Left renal pelvis (tissue), 4 donors: ENCODE measurements at regions not wholly inside any gene's neighbourhood (a gene's known extent, or its start where the extent isn't known, plus 50 kb on each side); places are given as distances from the start of the nearest gene placed in this dataset.

Experiments used
- DNase-seq, 4 donors: peaks; one replicate each; pipeline ENCODE4 v3.0.0-alpha.2; 2013; ENCODE audit warnings: low read depth in 4 of 4, low spot score in 3 of 4

DNA sequence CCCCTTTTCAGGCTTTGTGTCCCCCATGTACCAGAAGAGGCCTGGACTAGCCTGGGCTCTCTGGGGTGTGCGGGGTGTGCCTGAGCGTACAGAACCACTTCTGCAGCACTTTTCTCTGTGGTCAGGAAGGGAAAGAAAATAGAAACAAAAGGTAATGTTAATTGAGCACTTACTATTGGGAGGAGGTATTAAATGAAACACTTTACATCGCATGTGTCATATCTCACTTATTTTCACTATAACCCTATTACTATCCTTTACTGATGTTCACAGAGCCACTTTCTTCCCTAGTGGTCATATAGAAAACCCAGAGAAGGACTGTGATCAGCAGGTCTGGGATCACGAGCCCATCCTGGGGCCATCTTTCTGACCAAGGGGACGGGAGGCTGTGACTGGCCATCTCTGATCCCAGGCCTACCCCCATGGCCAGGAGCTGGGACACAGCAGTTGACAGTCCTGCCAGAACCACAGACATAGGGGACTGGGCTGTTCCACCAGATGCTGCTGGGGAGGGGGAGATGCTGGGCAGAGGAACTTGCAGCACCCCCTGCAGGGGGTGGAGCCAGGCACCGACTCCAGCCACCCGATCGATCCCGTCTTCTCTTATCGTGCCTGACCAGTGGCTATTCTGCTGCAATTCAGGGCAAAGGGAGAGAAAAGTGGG lies 107.6 kb downstream of the VEGFA start:
- DNase-seq, result no peak

DNA sequence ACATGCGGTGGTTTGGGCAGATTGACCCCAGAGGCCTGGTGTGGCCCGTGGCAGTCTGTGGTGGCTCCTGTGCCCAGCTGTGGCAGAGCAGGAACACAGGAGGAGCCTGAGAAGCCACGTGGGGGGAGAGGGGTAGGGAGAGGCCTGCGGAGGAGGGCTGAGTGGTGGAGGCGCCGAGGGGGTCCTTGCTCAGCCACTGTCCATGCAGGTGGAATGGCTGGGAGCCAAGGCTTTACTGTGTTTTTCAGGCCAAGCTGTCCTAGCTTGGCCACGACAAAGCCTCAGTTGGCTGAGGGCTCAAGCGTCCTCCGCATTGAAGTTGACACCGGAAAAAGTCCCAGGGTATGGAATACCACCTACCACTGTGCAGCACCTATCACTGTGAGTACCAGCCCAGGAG lies 107.0 kb downstream of the VEGFA start:
- DNase-seq, result no peak

DNA sequence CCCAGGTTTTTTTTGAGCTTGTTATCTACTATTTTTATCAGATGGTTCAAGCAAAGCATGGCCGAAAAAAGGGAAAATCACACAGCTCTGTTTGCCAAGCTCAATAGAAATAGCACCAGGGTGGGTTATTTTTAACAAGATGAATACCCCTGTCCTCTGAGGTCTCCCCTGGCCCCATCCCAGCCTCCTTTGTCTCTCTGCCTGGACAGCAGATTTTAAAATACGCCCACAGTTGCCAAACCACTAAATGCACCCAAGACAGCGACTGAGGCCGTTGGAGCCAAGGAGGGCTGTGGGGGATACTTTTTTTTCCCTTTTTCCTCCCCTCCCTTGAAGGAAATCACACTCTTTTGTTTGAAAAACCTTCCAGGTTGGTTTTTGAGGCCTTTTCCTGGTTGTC lies 106.6 kb downstream of the VEGFA start:
- no peak for DNase-seq

DNA sequence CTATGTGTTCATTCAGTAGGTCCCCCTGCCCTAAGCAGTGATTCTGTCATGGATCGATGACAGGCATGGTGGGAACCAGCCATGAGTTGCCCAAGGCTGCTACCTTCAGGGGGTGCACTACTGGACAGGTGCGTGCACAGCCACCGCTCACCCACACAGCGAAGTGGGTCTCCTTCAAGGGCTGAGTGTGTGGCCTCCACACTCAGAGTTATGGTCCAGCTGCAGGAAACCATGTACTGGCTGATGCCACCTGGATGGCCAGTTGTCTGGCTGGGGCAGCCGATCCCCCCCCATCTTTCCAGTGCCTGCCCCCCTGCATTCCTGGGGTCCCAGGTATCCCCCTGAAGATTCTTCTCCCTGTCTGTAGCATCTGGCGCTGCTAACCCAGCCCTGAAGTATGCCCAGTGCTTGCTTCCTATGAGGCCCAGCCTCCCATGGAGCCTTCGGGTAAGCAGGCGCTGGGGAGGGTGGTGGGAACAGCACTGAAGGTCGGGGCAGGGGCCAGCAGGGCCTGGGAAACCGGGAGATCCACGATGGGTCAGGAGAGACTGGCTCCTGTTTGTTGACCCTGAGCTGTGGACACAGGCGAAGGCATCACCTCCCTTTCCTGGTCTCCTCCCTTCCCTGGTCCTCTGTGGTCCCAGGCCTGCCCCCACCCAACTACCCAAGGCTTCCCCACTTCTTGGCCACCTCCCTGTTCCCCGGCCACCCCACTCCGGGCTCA lies 106.0 kb downstream of the VEGFA start:
- DNase-seq, result no peak

DNA sequence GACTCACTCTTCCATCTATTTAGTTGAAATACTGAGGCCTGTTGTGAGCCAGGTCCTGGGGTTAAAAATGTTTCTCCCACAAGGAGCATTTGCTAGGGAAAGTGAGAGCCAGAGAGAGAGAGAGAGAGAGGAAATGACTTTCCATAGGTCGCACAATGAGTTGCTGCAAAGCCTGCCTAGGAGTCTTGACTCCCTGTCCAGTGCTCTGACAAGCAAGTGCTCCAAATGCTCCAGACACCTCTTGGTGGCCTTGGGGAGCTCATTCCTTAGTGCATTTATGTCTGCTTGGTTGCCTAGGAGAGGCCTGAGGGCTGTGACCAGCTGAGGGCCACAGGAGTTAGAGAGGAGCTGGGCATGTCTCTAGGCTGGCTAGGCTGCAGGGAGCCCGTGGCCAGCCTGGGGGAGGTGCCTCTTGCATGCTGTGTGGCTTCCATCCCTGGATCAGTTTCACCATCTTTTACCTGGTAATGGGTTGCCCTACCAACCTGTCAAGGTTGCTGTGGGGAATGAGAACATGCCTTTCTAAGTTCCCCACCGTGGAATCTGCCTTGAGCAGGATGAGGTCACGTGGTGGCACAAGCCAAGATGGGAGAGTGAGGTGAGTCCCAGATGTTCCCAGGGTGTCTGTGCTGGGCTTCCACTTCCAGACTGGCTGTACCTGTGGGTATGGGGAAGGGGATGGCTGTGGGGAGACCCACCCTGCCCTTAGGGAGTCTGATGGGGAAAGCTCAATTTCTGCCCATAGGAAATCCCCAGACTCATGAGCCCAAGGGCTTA lies 105.0 kb downstream of the VEGFA start:
- no peak for DNase-seq

DNA sequence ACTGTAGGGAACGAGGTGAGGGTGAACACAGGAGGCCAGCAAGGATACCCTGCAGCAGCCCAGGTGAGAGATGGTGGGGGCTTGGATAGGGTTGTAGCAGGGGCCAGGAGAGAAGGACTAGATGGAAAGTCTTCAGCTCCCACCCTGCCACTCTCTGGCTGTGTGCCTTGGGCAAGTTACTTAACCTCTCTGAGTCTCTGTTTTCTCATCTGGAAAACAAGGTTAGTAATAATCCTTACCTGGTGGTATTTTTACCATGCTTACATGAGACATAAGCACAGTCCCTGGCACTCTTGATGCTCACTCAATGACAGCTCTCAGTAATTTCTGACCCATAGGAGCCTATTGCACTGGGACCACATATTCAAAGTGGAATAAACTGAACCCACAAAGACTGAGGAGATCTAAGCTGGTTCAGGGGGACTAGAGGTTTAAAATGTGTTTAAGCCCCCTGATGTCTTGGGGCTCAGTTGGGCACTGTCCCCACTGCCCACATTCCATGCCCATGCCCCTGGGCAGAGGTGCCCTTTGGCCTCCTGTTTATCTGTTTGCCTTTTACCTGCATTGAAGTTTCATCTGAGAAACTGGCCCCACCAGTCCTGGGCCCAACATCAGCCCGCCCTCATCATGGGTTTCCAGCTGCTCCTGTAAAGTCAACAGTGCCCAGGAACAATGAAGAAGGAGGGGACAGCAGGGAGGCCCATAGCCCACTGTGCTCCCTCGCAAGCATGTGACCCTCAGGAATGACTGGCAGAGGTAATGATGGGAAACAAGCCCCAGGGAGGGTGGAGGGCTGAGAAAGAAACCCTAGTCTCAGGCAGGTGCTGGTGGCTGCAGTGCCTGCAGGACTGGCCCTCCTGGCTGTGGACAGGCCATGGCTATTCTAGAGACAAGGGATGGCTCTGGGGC lies 104.0 kb downstream of the VEGFA start:
- peak; percentile 66 to 81 (median 71) for DNase-seq

DNA sequence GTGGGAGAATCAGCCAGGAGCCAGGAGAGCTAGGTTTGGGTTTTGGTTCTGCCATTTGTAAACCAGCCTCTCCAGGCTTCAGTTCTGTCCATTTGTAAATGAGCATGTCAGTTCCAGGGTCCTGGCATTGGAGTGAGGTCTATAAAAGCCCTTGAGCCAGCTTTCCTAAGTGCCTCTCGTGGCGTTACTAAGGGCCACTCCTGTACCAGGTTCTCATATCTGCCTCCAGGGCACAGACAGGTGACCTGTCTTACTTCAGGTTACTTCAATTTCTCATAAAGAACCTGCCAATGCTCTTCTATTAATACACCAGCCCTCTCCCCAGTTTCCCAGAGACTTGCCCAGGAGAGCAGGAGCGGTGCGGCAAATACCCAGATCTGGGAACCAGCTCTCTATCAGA lies 101.9 kb downstream of the VEGFA start:
- DNase-seq, result no peak

DNA sequence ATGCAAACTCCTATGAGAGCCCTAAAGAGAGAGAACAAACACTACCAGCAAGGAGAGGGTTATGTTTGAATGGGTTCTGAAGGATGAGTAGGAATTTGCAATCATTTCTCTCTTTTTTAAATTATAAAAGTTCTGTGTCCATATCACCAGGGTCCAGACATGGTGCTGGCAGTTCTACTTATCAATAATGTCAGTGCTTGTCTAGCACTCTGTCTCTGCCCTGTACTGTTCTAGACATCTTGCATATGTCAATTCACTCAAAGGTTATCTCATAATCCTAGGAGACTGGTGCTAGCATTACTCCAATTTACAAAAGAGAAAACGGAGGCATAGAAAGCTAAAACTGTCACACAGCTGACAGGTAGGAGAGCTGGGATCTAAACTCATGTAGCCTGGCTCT lies 101.3 kb downstream of the VEGFA start:
- no peak for DNase-seq

DNA sequence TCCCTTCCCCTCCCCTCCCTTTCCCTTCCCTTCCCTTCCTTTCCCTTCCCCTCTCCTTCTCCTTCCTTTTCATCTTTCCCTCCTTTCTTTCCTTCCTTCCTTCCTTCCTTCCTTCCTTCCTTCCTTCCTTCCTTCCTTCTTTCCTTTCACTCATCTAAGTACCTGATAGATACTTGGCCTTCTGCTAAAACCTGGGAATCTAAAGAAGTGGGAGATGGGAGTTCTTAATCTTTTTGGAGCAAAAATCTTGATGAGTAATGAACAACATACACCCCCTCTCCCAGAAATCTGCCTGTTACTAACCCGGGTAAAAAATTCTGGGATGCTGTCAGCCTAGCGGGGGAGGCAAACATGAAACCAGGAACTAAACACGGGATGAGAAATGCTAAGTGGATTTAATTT lies 100.7 kb downstream of the VEGFA start:
- DNase-seq, result no peak

DNA sequence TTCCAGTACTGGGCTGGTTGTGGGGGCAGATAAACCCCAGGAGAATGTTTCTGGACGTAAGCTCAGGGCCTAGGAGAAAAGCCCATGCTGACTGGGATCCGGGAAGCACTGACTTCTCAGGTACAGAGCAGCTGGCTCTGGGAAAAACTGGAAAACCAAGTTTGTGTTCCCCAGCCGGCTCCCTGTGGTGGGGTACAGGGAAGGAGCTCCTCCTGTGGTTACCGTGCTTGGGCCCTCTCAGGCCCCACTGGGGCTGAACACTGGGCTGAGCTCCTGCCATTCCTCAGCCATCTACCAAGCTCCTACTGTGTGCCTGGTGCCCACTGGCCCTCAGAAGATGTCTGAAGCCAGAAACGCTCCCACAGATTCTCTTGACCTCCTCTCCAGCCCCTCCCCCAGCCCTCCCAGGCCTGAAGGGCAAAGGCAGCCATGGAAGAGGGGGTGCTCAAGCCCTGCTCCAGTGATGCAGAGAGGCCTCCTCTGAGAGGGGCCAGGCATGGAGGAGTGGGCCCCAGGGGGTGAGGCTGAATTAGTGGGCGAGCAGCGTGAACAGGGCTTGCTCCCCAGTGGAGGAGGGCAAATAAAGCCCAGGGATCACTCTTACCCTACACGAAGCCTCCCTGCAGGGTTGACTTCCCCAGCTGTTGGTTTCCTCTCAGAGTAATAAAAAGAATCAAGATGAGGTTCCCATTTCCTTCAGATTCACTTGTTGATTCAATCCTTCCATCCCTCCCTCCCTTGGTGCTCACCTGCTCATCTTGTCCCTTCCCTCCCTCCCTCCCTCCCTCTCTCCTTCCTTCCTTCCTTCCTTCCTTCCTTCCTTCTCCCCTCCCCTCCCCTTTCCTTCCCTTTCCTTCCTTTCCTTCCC lies 100.0 kb downstream of the VEGFA start:
- no peak for DNase-seq

DNA sequence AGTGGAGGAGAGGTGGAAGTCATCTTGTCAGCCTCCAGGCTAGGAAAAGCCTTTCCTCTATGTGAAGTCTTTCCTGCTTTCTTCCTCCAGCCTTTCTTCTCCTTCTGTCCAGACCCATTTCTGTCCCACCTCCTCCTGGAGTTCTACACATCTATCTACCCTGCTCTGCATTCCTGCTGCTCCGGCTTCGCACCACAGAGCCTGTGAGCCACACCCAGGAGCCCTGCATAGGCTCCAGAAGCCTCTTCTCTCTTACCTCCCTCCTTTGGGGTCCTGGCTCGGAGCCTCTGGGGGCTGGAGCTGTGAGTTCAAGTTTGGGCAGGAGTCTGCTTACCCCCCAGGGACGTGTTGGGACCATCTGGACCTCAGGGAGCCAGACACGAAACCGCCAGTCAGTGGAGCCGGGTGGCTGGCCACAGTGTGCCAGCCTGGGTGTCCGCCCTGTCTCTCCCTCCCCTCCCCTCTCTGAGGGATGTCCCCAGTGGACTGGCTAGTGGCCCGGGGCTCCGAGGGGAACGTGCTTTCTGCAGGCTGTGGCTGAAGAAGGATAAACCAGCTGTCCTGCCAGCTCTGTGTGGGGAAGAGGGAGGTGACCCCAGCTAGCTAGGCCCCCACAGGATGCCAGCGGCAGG lies 99.2 kb downstream of the VEGFA start:
- DNase-seq, result no peak

DNA sequence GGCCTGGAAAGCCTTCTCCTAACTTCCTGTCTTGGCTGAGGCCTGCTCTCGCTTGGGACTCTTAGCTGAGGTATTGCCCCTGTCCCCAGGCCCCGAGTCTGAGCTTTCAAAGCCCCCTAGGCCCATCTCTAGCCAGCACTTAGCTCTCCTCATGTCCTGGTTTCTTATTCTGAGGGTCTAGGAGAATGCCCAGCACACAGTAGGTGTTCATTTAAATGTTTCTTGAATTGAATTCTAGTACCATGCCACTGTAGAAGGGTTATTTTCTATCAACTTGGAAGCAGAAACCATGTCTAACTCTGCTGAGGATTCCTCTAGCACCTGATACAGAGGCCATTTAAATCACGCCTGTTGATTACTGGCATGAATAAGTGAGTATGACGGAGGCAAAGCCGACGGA lies 98.5 kb downstream of the VEGFA start:
- DNase-seq, result no peak

DNA sequence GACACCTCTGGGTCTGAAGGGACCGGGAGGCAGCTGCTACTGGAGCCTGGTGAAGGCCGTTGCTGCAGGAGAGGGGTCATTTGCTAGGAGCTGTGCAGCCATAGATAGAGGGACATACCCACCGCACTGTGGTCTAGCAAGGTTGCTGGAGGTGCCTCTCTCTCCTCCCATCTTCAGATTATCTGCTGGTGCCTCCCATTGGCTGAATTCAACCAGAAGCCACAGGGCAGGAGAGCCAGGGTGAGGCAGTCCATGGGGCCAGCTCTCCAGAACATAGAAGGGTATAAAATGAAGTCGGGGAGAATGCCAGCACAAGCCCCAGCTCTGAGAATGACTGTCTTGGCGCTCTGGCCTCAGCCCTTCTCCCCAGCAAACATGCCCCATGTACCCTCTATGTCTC lies 98.0 kb downstream of the VEGFA start:
- DNase-seq, result no peak

DNA sequence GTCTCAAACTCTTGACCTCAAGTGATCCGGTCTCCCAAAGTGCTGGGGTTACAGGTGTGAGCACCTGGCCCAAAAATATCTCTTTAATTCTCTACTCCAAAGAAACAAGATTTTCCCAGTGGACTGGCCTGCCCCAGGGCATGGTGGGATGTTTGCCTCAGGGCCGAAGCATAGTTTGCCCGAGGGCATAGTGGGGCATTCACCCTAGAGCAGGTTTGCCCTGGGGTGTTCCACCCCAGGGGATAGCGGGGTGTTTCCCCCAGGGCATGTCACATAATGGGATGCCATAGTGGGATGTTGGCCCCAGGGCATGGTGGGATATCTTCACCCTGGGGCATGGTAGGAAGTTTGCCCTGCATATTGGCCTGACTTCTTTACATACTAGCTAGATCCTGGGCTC lies 97.2 kb downstream of the VEGFA start:
- no peak for DNase-seq

DNA sequence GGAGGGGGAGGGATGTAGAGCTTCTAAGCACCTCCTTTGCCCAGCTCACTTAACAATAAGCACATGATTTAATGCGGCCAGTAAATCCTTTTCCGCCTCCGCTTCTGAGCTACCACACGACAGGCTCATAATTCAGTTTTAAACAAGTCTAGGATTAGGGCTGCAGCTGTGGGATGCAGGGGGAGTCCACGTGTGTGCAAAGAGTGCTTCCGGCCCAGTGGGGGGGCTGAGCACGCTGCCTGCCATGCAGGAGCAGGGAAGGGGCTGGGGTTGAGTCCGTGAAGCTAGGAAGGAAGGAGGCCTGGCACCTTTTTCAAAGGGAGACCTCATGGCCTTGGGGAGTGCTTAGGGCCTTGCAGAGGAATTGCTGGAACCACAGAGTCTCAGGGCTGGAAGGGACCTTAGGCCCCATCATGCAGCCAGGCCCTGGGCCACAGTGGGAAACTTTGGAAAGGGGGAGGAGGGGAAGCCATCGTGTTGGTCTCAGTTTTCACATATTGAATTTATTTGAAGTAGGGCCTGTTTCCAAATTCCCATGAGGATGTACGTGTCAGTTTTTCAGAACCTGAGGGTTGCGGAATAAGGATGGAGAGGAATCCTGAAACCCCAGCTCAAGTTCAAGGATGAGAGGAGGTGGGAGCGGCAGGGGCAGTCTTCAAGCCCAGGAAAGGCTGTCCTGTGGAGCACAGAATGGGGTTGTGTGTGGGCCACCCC lies 96.1 kb downstream of the VEGFA start:
- DNase-seq, result peak; percentile 62 to 89 (median 76)

DNA sequence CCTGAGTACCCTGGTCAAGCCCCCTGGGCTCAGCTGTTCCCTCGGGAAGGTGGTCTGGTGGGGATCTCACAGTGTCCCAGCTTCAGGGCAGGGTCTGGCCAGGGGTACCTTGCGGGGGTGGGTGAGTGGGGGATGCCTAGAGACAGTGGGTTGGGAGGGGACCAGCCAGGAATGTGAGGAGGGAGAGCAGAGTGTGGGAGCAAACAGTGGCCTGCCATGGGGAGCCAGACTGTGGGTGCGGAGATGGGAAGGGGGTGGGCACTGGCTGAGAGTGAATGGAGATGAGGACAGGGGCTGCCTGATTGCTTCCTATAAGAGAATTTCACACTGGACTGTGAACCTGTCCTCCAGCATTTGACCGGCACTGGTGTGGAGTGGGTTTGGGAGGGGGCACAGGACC lies 95.1 kb downstream of the VEGFA start:
- DNase-seq, result no peak

DNA sequence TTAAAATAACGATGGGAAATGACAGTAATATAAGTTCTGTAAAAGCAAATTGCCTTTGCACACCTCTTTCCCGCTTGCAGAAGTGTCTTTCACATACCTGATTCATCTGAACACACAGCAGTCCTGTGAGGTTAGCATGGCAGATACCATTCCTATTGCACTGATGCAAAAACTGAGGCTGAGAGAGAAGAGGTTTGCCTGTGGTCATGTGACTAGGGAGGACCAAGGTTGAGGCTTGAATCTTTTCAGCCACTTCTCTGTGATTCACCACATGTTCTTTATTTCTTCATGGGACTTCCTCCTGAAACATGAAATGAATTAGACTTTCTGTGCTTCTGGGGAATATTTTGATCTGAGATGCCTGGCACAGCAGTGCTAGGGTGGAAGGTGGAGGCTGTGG lies 92.9 kb downstream of the VEGFA start:
- no peak for DNase-seq

DNA sequence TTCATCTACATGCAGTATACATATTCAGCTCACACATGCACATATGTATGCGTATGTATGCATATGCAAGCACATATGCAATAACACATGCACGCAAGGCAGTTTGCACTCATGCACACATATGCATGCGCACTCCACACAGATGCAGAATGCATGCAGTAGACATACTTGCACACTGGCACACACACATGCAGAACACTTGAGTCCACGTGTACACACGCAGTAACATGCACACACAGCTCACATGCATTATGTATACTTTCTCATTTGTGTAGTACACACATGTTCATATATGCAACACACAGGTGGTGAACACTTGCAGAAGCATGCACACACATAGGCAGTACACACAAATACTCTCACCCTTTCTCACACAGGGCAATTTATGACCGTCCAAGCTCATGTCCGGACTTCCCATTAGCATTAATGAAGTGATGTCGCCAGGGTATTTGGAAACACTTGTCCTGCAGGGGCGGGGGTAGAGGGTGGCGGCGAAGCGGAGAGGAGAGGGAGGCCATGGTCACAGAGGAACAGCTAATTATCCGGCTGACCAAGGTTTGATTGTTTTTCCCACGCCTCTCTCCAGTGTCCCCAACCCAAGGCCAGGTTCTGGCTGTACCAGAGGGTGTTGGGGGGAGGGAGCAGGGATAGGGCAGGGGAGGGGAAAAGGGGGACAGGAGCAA lies 91.3 kb downstream of the VEGFA start:
- no peak for DNase-seq
